HG03520 (cell line): ENCODE measurements at regions not wholly inside any gene's neighbourhood (a gene's known extent, or its start where the extent isn't known, plus 50 kb on each side); places are given as distances from the start of the nearest gene placed in this dataset.
A peak's percentile ranks its signal among the peaks of the same experiment; 100 is the strongest.

Source experiments
- ATAC-seq: cut with Tn5 transposase; IDR thresholded peaks from one replicate; pipeline ENCODE4 v1.9.1; 2021; ENCODE audit warnings: mild to moderate bottlenecking, moderate library complexity; ENCODE audit not compliant: unreplicated experiment

DNA sequence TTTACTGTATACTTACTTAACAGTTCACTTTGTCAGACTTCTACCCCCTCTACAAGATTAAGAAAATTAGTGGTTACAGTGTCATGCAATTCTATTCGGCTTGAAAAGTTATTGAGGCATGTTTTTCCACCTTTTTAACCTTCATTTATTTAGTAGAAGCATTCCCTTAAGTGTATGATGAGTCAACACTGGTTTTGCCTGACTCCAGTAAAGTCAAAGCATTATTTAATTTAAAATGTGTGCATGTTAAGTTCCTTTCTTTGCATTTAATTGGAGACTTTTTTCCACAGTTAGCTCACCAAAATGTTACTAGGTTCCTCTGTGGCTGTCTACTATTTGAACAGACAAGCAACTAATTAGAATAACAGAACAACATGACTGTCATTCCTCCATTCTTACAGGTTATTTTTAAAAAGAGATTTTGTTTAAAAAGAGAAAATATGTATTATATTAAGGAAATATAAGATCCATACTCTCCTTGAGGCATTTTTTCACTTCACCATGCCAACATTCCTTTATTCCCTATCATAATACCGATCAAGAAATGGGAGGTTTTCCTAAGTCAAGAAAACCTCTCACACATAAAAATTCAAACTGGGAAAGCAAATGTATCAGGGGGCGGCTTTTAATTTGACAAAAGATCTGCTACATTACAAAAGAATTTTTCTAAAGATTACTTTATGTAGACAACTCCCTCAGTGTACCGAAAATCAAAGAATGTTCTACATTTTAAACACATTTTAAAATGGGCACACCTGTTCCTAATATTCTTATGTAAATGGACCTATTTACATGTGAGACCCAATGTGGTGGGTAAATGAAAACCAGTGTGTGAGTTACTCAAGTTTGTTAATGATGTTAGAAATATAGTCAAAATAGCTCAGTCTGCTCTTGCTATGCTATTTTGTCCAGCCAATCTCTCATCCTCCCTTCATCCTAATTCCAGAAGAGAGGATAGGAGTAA, 361.2 kb downstream of the UTRN start:
- ATAC-seq = no peak

DNA sequence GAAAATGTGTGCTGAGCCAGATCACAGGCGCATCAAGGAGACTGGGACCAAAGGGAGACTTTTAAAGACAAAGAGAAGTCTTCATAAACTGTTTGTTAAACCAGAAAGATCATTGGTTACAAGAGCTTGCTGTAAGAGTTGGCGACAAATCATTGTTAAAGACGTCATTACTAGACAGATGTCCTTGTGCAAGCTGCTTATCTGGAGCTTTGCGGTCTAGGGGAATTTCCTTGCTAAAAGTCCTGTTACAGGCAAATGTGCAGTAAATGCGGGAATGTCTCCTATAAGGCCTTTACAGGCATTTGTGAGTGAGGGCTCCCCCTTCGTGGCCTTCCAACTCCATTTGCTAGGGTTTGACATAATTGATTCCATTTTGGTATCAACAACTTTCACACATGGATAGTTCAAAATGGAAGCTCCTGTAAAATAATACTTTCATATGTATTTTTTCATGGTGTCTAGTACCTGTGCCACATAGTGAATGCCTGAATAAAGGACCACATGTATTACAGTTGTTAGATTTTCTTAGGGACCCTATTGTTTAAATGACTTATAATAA, 362.4 kb downstream of the UTRN start:
- ATAC-seq = no peak

DNA sequence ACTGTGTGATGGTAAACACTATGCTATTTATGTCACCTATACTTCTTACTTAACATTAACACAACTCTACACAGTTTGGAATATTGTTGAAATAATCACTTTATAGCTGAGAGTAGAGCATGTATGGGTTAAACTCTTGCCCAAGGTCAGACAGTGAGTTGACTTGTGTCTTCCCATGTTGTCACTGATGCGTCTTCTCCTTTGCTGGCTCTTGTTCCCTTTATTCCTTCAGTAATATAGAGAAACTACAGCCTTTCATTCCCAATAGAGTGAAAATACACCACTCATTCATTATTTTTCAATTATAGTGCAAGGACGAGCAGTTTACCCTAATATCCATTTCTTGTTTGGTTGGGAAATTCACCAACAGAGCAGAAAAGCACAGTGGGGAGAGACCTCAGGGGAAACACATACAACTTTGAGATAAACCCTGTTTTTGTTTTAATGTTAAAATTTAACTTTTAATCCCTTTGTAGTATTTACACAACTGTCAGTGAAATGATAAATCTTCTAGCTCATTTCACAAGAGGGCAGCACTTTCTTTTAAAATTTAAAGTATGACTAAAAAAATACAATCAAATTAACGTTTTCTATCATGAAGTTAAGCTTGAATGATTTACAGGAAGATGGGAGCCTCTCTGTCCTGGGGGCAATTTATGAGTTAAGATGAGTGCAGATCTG, 363.0 kb downstream of the UTRN start:
- ATAC-seq = no peak

DNA sequence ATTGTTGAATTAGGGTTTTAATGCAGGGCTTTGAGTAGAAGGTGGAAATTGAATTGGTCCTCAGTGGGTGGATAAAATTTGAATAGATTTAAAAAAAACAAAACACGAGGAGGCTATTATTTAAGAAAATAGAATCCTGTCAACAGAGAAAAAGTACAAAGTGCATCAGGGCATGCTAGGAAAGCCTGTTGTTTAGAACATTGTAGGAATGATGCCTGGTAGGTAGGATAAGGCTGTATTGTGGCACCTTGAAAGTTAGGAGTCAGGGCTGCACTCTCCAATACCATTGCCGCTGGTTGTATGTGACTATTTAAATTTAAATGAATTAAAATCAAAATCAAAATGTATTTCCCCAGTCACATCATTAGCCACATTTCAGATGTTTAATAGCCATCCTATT, 363.9 kb downstream of the UTRN start:
- ATAC-seq = no peak

DNA sequence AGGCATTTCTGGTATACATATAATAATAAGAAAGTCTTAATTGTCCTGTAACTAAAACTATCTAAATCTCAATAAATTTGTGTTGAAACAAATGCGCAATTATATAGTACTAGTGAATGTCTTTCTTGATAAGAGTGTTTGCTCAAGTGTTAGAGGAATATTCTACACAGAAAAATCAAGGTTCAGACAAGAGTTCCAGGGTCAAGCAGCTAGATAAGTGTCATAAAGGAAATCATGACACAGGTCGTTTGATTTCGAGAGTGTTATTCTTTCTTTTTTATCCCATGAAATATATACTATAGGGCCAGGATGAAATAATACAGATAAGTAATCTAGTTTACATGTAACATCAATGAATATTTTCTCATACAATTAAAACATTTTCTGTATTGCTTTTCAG, 366.1 kb downstream of the UTRN start:
- no peak for ATAC-seq

DNA sequence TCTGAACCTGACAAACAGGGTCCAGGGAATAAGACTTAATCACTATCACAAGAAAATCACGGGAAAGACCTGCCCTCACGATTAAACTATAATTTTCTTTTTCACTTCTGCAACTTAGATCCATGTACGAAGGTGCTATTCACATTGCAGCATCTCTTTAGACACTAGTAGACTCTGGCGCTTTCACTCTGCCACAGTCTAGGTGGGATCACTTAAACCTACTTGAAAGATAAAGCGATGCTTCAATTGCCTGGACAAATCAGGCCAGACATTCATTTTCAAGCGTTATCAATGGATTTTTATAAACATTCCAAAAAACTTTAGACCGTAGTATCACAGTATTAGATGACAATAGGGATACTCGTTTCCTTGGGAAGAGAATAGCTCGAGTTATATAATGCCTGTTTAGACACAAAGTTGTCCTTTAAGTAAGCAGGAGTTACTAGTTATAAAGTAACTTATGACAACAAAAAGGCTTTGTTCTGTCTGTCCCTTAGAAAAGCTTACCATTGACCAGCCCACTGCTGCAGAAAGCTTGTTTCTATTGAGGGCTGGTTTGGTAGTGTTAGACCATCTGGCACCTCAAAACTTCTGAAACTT, 367.3 kb downstream of the UTRN start:
- no peak for ATAC-seq

DNA sequence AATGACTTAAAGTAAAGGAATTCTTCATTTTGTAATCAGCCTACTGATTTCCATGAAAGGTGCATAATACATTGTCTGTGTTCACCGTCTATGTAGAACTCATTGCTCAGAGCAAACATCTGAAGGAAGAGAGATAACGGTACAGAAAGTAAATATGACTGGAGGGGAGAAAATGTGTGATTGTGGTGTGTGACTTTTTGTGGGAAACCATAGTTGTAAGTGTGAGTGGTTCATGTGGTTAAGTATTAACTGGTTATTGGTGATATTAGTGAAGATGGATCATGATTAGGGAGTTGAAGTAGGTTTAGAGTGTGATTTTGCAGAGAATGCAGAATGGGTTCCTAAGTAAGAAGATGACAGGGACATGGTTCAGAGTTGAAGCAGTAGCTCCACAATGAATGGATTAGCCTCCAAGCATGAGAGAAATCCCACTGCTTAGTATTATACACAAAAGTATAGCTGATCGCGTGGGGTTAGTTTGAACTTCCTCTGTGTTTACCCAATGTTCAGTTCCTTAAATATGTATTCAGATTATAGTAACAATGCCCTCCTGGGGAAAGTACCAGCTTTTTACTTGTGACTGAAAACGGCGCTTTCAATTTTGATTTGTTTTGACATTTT, 368.9 kb downstream of the UTRN start:
- ATAC-seq = peak; percentile 92

DNA sequence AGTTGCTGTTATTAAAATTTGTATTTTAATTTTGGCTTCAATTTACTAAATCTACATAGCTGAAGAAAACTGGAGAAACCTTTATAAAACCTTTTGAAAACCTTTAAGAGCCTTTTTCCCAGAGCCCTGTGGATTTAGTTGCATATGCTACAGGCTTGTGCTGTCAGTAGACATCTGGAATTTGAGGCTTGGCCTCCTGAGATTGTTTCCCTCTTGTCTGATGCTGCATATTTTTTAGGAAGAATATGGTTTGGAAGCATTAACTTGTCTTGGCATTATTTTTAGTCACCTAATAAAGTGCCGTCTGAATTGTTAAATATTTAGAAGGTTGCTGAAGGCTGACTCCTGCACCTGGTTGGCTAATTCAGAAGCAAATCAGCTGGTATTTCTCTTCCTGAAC, 369.4 kb downstream of the UTRN start:
- ATAC-seq = no peak

DNA sequence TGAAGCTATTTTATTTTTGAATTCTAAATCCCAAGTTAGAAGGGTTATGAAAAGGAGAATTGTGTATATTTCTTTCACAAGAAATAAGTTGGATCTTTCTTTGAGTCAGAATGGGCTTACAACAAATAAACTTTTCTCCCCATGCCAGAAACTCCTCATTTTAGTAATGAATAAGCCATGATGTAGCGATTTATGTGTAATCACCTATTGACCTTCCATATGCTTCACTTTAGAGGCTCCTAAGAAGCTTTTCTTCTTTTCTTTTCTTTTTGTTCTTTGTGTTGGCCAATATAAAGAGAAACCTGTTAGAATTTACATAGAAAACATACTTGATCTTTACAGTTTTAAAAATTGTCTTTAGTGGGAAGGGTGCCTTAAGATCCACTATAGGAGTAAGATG, 370.2 kb downstream of the UTRN start:
- no peak for ATAC-seq

DNA sequence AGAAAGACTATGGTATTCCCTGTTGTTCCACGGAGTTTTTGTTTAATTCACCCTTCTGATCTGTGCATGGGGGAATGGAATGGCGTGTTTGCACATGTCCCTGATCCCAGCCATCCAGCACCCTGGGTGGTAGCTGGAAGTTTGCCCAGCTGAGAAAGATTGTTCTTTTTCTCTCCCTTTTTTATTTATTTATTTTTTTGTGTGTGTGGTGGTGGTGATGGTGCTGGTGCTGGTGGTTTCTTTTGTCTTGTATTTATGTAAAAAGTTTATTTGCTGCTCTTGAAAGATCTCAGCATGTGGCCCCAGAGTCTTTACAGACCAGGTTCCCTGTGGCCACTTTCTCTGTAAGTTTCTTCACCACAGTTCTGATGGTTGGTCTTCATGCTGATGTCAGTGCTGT, 372.6 kb downstream of the UTRN start:
- no peak for ATAC-seq

DNA sequence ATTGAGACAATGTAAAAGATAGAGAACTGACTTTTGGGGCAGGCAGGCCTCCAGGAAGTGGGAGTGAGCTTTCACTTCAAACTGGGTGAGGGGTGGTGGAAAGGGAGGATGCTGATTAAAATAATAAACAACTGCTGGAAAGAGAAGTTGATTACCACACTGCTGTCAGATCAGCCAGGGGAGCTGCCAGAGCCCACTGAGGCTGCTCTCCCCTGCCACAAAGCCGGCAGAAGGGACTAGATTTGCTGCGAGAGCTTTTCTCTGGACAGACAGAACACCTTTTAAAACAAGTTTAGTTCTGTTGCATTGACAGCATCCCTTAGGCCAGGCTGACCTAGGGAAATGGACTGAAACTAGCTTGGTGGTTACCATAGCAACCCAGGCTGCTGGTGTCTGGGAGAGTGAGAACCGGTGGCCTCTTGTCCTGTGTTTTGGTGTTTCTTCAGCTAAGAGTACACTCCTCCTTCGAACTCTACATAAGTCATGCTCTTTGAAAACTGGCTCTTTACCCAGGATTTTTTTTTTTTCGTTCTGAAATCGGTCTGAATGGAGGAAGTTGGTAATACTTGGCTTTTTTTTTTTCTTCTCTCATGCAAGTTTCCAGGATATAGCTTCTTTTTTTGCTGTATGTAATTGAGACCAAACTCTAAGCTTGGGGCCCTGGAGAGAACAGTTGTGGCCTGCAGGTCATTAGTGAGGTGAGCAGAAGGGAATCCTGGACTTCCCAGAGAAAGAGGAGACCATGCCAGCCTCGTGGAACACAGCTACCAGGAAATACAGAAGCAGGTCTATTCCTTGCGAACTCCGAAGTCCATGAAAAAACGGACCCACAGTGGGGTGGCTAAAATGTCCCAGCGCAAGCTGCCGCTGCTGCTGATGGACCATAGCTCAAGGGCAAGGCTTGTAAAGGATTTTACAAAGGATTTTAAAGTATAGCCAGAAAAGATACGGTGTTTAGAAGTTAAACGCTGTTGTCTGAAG, 374.4 kb downstream of the UTRN start:
- peak; percentile 60 for ATAC-seq

DNA sequence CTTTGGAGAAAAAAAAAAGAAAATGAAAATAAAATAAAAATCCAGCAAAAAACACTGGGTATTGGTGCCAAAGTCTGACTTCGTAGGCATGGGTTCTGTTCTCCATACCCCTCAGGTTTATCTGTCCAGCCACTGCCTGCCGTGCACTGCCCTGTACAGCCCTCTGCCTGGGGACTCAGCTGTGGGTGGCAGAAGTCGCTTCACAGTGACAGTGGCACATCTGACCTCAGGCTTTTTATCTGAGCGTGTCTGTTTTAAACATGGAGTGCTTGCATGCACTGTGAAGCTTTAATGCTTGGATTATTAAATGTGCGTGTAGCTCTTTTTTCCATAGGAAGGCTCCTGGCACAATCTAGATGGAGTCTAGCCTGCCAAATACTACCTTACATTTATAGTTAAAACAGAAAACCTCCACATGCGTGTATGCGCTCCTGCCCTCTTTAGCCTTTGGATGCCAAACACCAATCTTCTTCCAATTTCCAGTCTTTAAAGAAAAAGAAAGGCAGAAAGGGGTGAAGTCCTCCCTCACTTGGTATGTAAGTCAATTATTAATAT, 375.5 kb downstream of the UTRN start:
- no peak for ATAC-seq

DNA sequence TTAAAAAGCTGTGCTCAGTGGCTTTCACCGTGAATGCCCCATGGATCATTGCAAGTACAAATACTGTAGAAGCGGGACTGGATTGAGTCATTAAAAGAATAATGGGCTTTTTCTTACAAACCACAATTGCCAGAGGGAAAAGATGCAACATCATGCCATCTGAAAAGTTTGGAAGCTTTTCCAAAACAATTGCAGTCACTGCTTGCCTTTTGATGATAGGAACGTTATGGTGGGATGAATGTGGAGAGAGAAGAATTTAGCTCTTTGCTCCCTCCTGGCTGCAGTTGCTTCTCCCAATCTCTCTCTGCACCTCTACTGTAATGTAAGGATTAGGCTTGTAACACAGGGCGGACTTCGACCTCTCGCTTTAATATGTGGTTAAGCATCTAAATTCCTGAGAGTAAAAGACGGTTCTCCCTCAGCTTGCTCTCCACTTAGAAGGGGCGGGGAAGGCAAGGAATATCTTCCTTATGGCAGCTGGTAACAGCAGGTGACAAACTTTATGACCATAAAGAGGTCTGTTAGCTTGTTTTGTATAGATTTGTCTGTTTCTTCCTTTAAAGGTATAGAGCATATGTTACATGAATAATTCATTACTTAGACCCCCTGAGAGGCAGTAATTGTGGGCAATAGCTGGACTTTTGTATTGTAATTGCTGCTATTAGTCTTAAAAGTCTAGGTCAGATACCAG, 376.1 kb downstream of the UTRN start:
- ATAC-seq = no peak

DNA sequence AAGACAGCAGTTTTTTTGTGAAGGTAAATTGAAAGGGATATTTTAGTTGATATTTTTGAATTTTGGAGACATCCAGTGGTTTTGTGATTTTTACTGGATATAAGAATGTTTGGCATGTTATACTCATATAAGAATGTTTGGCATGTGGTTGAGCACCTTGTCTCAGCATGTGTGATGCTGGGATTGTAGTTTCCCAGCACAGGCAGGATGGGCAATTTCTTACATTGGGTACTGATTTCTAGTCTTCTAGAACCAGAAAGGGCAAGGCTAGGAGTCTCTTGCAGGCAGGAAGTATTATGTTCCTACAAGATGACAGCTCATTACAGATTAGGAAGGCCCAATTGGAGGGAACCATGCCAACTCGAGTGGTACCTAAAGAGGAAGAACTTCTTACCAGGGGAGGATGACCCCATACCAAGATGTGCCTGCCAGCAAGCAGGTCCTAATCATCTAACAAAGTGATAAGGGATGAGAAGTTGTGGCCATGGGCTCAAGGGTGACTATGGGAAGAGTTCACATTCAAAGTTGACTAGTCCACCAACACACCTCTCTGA, 377.8 kb downstream of the UTRN start:
- ATAC-seq = no peak

DNA sequence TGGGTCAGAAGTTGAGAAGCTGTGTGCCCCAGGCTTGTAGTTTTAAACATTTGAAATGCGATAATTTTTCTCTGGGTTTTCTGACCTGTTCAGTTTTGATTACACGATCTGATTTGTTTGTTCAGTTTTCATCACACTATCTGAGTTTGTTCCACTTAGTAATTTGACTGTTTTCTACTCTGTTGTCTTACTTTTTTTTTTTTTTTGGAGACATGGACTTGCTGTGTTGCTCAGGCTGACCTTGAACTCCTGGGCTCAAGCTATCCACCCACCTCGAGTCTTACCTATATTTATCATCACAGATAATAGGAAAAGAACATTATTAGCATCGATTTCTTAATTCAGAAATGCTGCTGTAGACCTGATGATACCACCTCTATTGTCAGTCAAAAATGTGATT, 379.1 kb downstream of the UTRN start:
- no peak for ATAC-seq

DNA sequence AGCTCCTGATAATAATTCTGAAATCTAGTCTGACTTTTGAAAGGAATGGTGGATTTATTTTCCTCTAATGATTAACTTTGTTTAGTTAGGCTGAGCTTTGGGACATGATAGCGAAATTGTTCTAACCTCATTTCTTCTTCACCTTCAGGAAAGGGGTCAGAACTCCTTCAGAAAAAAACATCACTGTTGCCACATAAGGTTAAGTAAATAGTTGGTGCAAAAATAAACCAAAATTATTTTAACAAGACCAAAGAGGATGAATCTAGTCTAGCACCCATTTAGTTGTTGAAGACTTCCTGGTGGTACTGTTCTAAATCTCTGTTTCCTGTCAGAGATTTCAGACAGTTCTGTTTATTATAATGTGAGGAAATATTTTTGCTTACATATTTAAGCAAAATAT, 379.8 kb downstream of the UTRN start:
- ATAC-seq = no peak

DNA sequence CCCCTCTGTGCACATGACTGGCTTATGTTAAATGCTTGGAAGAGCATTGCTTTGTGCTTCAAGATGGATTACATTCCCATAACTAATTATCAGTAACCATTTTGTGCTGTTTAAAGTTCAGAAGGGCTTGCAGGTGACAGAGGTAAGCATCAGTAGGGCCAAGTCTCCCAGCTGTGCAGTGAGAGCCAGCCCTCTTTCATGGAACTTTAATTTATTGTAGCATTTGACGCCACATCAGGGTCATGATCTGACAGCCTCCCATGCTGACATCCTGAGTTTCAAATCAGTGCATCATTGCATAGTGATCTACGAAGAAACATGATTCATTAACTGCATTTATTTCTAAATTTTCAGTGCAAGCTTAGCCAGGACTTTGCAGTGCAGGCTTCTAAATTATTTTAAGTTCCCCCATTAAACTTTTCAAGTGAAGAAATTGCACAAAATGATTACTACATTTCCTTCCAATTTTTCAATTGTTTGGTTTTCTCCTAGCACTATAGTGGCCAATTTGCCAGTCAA, 380.9 kb downstream of the UTRN start:
- no peak for ATAC-seq

DNA sequence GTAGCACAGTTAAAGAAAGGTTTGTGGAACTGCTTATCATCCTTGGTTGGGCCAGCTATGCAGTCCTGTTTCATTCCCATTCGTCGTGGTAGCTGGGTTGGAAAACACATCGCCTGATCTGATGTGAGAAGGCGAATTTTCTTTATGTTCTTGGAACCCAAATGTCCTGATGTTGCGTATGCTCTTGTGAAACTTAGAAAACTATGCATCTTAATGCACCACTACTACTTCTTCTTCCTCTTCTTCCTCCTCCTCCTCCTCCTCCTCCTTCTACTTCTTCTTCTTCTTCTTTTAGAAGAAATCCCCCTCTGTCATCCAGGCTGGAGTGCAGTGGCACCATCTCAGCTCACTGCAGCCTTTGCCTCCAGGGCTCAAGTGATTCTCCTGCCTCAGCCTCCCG, 381.6 kb downstream of the UTRN start:
- ATAC-seq = no peak
